IMR-90 (cell line): ENCODE measurements at regions not wholly inside any gene's neighbourhood (a gene's known extent, or its start where the extent isn't known, plus 50 kb on each side); places are given as distances from the start of the nearest gene placed in this dataset.

ENCODE experiments used
- RAD21 ChIP-seq: IDR thresholded peaks from 2 replicates; pipeline ENCODE4 v1.6.1; 2012; ENCODE audit warnings: low read length, improper control_type of control experiment
- TF ChIP-seq, protein P1 (sequence below): conservative IDR thresholded peaks from 2 replicates; pipeline ENCODE4 v1.5.1; 2012; ENCODE audit warnings: mild to moderate bottlenecking, low read depth, low read length, improper control_type of control experiment

DNA sequence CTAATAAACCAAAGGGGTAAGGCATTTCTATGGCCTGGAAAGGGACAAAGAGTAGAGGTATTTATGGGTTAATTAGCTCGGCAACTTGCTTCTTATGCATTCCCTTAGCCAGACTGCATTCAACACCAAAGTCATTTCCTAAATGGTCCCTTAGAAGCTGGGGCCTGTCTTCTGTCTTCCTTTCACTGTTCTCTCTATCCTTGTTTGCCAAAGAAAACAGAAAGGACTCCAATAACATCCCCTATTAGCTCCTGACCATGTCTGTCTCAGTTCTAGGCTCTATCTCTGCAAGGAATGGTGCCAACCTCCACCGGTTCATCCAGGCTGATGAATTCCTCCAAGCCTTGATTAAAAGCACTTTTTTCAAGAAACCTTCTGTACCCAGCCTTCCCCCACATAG is 123.5 kb downstream of the KCTD12 start:
- TF ChIP-seq RAD21: no peak
- TF ChIP-seq, protein P1, sequence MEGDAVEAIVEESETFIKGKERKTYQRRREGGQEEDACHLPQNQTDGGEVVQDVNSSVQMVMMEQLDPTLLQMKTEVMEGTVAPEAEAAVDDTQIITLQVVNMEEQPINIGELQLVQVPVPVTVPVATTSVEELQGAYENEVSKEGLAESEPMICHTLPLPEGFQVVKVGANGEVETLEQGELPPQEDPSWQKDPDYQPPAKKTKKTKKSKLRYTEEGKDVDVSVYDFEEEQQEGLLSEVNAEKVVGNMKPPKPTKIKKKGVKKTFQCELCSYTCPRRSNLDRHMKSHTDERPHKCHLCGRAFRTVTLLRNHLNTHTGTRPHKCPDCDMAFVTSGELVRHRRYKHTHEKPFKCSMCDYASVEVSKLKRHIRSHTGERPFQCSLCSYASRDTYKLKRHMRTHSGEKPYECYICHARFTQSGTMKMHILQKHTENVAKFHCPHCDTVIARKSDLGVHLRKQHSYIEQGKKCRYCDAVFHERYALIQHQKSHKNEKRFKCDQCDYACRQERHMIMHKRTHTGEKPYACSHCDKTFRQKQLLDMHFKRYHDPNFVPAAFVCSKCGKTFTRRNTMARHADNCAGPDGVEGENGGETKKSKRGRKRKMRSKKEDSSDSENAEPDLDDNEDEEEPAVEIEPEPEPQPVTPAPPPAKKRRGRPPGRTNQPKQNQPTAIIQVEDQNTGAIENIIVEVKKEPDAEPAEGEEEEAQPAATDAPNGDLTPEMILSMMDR: no peak
